ENCODE measurements at regions not wholly inside any gene's neighbourhood (a gene's known extent, or its start where the extent isn't known, plus 50 kb on each side); places are given as distances from the start of the nearest gene placed in this dataset.

- no peaks in the 10 kb centered on the region for H3K79me2 ChIP-seq (ENCODE audit: control insufficient read depth, insufficient read depth, low read length)
- H3K27ac ChIP-seq (ENCODE audit: control insufficient read depth, insufficient read depth, low read length) = no peak overlapping the region
- H3K4me2 ChIP-seq (ENCODE audit: control insufficient read depth, extremely low read depth, insufficient read depth, low read depth, low read length) = no peak overlapping the region
- no peaks in the 10 kb centered on the region for H3K27me3 ChIP-seq (ENCODE audit: control insufficient read depth, extremely low read depth, insufficient read depth, low read length)
- no peak overlapping the region for H2AFZ ChIP-seq (ENCODE audit: control insufficient read depth, low read length)
- no peaks in the 10 kb centered on the region for H3K36me3 ChIP-seq (ENCODE audit: control insufficient read depth in 2 of 2, extremely low read depth in 1 of 2, insufficient read depth in 2 of 2, low read length in 2 of 2)
- TF ChIP-seq CTCF (optimal IDR thresholded peaks at IDR 0.05 in 1 of 3, IDR thresholded peaks at IDR 0.05 in 1 of 3, conservative IDR thresholded peaks at IDR 0.05 in 1 of 3; ENCODE audit: extremely low read depth in 1 of 3, insufficient read depth in 2 of 3, low read length in 3 of 3) = no peak
- TF ChIP-seq EZH2 (IDR thresholded peaks at IDR 0.05; ENCODE audit: low read length) = no peak
- H4K20me1 ChIP-seq (ENCODE audit: control insufficient read depth, extremely low read depth, insufficient read depth, low read length) = no peaks in the 10 kb centered on the region
- H3K9me1 ChIP-seq (ENCODE audit: control insufficient read depth, extremely low read depth, insufficient read depth, low read length) = no peaks in the 10 kb centered on the region
- FAIRE-seq = no peak
- H3K4me3 ChIP-seq (ENCODE audit: control insufficient read depth in 2 of 3, extremely low read depth in 1 of 3, insufficient read depth in 2 of 3, low read depth in 1 of 3, low read length in 3 of 3) = no peak overlapping the region
- no peaks in the 10 kb centered on the region for H3K9me3 ChIP-seq (ENCODE audit: control insufficient read depth, low read depth, low read length)
- no peak for DNase-seq (ENCODE audit: low read depth, low spot score)
- dilution Hi-C loops (cut with MboI; ENCODE audit: extremely low pct_ligation_motif_present, low sequenced_read_pairs) = no loop called here
- H3K9ac ChIP-seq (ENCODE audit: control insufficient read depth, extremely low read depth, insufficient read depth, low read length) = no peak overlapping the region
- H3K4me1 ChIP-seq (ENCODE audit: control insufficient read depth, extremely low read depth, insufficient read depth, low read length) = no peaks in the 10 kb centered on the region
These were observed 237.2 kb downstream of the IPO8 start for GRCh38 chr12:30458453-30458852.

GRCh38 chr12:30457621-30458289 is 237.9 kb downstream of the IPO8 start:
- DNase-seq (ENCODE audit: low read depth, low spot score) (peak; percentile 36), FAIRE-seq (peak; percentile 86)
- H4K20me1 ChIP-seq (ENCODE audit: control insufficient read depth, extremely low read depth, insufficient read depth, low read length) = no peaks in the 10 kb centered on the region
- H3K4me3 ChIP-seq (ENCODE audit: control insufficient read depth in 2 of 3, extremely low read depth in 1 of 3, insufficient read depth in 2 of 3, low read depth in 1 of 3, low read length in 3 of 3) = no peak overlapping the region
- H2AFZ ChIP-seq (ENCODE audit: control insufficient read depth, low read length) = no peak overlapping the region
- no peaks in the 10 kb centered on the region for H3K9me3 ChIP-seq (ENCODE audit: control insufficient read depth, low read depth, low read length)
- no peaks in the 10 kb centered on the region for H3K79me2 ChIP-seq (ENCODE audit: control insufficient read depth, insufficient read depth, low read length)
- no peak overlapping the region for H3K27ac ChIP-seq (ENCODE audit: control insufficient read depth, insufficient read depth, low read length)
- H3K9ac ChIP-seq (ENCODE audit: control insufficient read depth, extremely low read depth, insufficient read depth, low read length) = no peak overlapping the region
- H3K4me1 ChIP-seq (ENCODE audit: control insufficient read depth, extremely low read depth, insufficient read depth, low read length) = no peaks in the 10 kb centered on the region
- H3K4me2 ChIP-seq (ENCODE audit: control insufficient read depth, extremely low read depth, insufficient read depth, low read depth, low read length) = no peak overlapping the region
- no peaks in the 10 kb centered on the region for H3K9me1 ChIP-seq (ENCODE audit: control insufficient read depth, extremely low read depth, insufficient read depth, low read length)
- no peaks in the 10 kb centered on the region for H3K36me3 ChIP-seq (ENCODE audit: control insufficient read depth in 2 of 2, extremely low read depth in 1 of 2, insufficient read depth in 2 of 2, low read length in 2 of 2)
- no peaks in the 10 kb centered on the region for H3K27me3 ChIP-seq (ENCODE audit: control insufficient read depth, extremely low read depth, insufficient read depth, low read length)
- dilution Hi-C loops (cut with MboI; ENCODE audit: extremely low pct_ligation_motif_present, low sequenced_read_pairs) = no loop called here
- peak; percentile 1 to 47 (median 47) for TF ChIP-seq CTCF (optimal IDR thresholded peaks at IDR 0.05 in 1 of 3, IDR thresholded peaks at IDR 0.05 in 1 of 3, conservative IDR thresholded peaks at IDR 0.05 in 1 of 3; ENCODE audit: extremely low read depth in 1 of 3, insufficient read depth in 2 of 3, low read length in 3 of 3)
- TF ChIP-seq EZH2 (IDR thresholded peaks at IDR 0.05; ENCODE audit: low read length) = no peak

Measured in keratinocyte (primary cell).